NCI-H2107 (cell line): ENCODE measurements at regions not wholly inside any gene's neighbourhood (a gene's known extent, or its start where the extent isn't known, plus 50 kb on each side); places are given as distances from the start of the nearest gene placed in this dataset.
"Not testable (repeated sequence)": the region's sequence is repeated elsewhere in the genome, so short reads cannot be mapped to it uniquely, and the experiment has no call there.

Experiments
- DNase-seq: peaks from one replicate; lab custom pipeline; 2025; lab: John Stamatoyannopoulos, UW

DNA sequence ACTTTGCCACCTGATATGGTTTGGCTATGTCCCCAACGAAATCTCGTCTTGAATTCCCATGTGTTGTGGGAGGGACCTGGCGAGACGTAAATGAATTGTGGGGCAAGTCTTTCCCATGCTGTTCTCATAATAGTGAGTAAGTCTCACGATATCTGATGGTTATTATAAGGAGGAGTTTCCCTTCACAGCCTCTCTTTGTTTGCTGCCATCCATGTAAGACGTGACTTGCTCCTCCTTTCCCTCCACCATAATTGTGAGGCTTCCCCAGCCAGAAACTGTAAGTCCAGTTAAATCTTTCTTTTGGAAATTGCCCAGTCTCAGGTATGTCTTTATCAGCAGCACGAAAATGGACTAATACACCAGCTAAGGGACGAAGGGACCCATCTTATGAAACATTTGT, 1303.3 kb downstream of the SUCLG1 start:
- DNase-seq = no peak

- no peak for DNase-seq
Observed at GRCh38 chr2:83143946-83144345, 1315.1 kb downstream of the SUCLG1 start.

DNA sequence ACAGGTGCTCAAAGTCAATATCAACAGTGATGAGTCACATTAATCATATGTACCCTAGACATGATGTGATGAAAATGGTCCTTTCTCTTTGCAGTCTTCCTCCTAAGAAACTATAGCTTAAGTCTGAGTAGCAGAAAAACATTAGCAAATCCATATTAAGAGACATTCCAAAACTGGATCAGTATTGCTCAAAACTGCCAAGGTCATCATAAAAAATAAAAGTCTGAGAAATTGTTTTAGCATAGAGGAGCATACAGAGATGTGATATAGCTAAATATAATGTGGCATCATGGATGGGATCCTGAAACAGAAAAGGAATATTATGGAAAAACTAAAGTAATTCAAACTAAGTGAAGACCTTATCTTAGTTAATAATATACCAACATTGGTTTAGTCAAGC, 1316.1 kb downstream of the SUCLG1 start:
- DNase-seq = no peak

DNA sequence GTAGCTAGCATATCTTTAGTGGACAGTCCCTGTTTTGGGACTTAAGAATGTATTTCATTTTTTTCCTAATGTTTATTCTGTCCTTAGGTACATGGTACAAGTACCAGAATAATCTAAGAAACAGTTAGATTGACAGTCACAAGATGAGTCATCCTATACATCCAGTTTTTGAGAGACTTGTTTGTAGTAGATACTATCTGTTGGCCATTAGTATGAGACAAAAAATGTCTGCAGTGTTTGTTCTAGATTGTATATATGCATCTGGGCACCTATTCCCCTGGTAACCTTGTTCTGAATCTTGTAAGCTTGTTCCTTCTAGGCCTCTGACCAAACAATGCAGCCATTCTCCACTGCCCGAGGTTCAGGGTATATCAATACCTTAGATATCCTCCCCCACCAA, 1343.5 kb downstream of the SUCLG1 start:
- DNase-seq = no peak

- no peak for DNase-seq
Observed at GRCh38 chr2:83115155-83115554, 1343.9 kb downstream of the SUCLG1 start.

- DNase-seq = no peak
Observed at GRCh38 chr2:83113953-83114352, 1345.1 kb downstream of the SUCLG1 start.

GRCh38 chr2:83112858-83113257, 1346.2 kb downstream of the SUCLG1 start:
- no peak for DNase-seq

GRCh38 chr2:83109284-83109683, 1349.8 kb downstream of the SUCLG1 start:
- DNase-seq = no peak

DNA sequence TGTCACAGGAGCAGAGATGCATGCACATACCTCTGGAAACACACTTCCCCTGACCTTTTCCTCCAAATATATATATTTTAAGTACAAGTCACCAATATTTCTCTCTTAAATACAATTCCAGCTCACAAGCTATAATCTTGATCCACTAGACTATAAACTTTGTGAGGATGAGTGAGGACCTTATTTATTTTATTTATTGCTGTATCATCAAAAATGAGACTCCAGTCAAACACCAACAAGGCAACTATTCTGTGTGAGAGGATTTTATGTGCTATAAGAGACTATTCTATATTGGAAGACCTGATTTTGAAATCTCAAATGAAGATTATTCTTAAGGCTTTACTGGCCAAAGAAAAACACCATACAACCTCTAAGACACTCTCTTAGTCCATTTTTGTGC, 1352.2 kb downstream of the SUCLG1 start:
- DNase-seq = no peak

DNA sequence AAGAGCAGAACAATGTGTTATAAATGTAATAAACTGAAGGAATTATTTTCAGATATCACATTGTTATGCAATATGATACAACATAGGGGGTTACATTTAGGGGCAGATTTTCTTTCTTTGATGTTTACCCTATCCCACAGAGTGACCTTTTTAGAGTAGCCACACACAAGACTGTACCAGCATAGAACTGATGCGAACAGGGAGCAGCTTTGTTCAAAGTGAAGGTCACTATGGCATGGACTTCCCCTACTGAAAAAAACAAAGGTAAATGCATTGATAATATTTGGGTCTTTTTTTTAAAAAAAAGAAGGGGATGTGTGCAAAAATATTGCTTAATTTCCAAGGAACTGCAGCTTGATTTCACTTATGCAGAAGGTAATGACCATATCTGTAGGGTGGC, 1354.9 kb downstream of the SUCLG1 start:
- DNase-seq = no peak

DNA sequence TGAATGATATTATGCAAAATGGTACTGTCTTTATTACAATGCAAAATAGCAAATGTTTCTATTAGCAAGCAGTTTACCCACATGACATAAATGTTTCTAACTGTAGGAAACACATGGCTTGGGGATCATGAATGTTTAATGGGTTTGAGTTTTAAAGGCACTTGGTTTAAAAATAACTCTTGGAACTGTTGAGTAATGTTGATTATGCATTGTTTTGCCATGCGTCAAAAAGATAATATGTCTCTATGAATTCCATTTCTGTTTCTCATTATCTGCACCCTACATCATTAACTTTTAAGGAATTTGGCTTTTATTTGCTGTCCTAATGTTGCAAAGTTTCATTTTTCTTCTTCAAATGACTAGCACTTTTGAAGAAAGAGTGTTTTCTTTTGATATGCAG, 1355.5 kb downstream of the SUCLG1 start:
- no peak for DNase-seq

DNA sequence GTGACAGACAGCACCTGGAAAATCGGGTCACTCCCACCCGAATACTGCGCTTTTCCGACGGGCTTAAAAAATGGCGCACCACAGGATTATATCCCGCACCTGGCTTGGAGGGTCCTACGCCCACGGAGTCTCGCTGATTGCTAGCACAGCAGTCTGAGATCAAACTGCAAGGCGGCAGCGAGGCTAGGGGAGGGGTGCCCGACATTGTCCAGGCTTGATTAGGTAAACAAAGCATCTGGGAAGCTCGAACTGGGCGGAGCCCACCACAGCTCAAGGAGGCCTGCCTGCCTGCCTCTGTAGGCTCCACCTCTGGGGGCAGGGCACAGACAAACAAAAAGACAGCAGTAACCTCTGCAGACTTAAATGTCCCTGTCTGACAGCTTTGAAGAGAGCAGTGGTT, 1370.0 kb downstream of the SUCLG1 start:
- DNase-seq = not testable (repeated sequence)

GRCh38 chr2:83085869-83086268, 1373.2 kb downstream of the SUCLG1 start:
- no peak for DNase-seq

GRCh38 chr2:83081826-83082690, 1377.0 kb downstream of the SUCLG1 start:
- DNase-seq = peak; percentile 3

GRCh38 chr2:83079007-83079406, 1380.1 kb downstream of the SUCLG1 start:
- DNase-seq = no peak

DNA sequence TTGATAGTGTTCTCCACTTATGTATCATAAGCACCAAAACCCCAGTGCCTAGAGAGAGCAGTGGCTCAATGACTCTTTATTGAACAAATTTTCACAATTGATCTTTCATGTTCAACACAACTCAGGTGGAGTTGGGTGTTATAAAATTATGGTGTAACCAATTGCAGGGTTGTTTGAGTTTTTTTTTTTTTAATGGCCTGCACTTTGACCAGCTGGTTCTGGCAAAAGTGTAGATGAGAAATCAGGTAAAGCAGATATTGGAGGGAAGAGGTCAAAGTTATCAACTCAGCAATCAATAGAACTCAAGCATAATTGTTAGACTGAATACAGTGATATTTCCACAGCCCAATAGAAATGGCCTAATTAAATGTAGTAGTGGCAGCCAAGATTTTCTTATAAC, 1386.3 kb downstream of the SUCLG1 start:
- no peak for DNase-seq

- DNase-seq = no peak
Observed at GRCh38 chr2:83071914-83072313, 1387.2 kb downstream of the SUCLG1 start.

- DNase-seq = no peak
Observed at GRCh38 chr2:83071352-83071751, 1387.7 kb downstream of the SUCLG1 start.

- DNase-seq = no peak
Observed at GRCh38 chr2:83069724-83070123, 1389.4 kb downstream of the SUCLG1 start.

GRCh38 chr2:83068714-83069113, 1390.4 kb downstream of the SUCLG1 start:
- no peak for DNase-seq

DNA sequence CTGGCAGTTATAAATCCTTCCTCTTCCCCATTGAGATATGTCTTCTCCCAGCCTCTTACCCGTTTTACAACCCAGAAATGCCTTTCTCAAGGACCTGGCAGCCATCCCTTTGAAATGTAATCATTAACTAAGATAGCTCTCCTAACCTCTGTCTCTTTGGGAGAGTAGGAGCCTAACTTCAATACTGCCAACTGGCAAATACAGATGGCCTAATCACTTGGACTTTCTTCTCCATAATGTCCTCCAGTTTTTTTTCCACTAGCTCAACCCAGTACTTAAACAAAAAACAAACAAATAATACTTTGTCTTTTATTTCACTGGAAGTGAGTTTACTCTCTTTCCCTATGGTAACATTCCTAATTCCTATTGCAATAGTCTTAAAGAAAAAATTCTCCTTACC, 1391.1 kb downstream of the SUCLG1 start:
- no peak for DNase-seq

- no peak for DNase-seq
Observed at GRCh38 chr2:83063933-83064332, 1395.1 kb downstream of the SUCLG1 start.

DNA sequence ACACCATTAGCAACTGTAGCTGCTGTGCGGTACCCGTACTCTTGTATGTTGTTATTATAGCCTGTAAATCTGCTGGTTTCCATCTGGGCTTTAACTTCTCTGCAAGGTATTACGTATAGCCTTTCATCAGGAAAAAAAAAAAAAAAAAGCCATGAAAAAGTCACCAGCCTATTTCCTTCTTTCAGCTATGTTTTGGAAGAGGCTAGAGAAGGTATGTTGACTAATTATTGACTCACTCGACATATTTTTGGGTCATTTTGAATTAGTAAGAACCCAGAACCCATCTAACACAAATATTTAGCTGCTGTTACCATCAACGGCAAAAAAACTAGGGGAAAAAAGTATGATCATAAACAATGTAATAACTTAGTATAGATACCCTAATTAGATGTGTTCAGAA, 1395.6 kb downstream of the SUCLG1 start:
- no peak for DNase-seq

GRCh38 chr2:83058683-83059082, 1400.4 kb downstream of the SUCLG1 start:
- no peak for DNase-seq
